ENCODE measurements at regions not wholly inside any gene's neighbourhood (a gene's known extent, or its start where the extent isn't known, plus 50 kb on each side); places are given as distances from the start of the nearest gene placed in this dataset.
A peak's percentile ranks its signal among the peaks of the same experiment; 100 is the strongest.

GRCh38 chr13:29954082-29955028 lies 103.9 kb upstream of the UBL3 start:
- Histone ChIP-seq H3K27ac (no peak overlapping the region), H3K27me3 (no peaks in the 10 kb centered on the region), H3K9me3 (replicated peaks) (no peaks in the 10 kb centered on the region; the same call in 1 of the 2 replicates), H3K4me1 (peaks cover 8% of the 10 kb centered on the region), H3K4me3 (no peak overlapping the region), H3K36me3 (no peaks in the 10 kb centered on the region)
- no peak for DNase-seq

- H3K4me1 ChIP-seq: peaks cover 8% of the 10 kb centered on the region
- no peaks in the 10 kb centered on the region for H3K36me3 ChIP-seq
- no peaks in the 10 kb centered on the region for H3K27me3 ChIP-seq
- DNase-seq: no peak
- no peaks in the 10 kb centered on the region; the same call in 1 of the 2 replicates for H3K9me3 ChIP-seq (replicated peaks)
- H3K4me3 ChIP-seq: no peak overlapping the region
- H3K27ac ChIP-seq: no peak overlapping the region
These were observed 103.1 kb upstream of the UBL3 start for GRCh38 chr13:29953542-29953941.

- DNase-seq: no peak
- H3K27ac ChIP-seq: no peak overlapping the region
- H3K36me3 ChIP-seq: no peaks in the 10 kb centered on the region
These were observed 101.8 kb upstream of the UBL3 start for GRCh38 chr13:29952245-29952644.

GRCh38 chr13:29948791-29949190 lies 98.4 kb upstream of the UBL3 start:
- H3K4me3 ChIP-seq: no peak overlapping the region
- no peaks in the 10 kb centered on the region for H3K27me3 ChIP-seq
- no peaks in the 10 kb centered on the region for H3K4me1 ChIP-seq
- H3K36me3 ChIP-seq: no peaks in the 10 kb centered on the region
- no peak overlapping the region for H3K27ac ChIP-seq
- H3K9me3 ChIP-seq (replicated peaks): no peaks in the 10 kb centered on the region; the same call in 1 of the 2 replicates
- DNase-seq: no peak

More at GRCh38 chr13:29952245-29952644, 101.8 kb upstream of the UBL3 start:
- no peaks in the 10 kb centered on the region; the same call in 1 of the 2 replicates for H3K9me3 ChIP-seq (replicated peaks)
- no peak overlapping the region for H3K4me3 ChIP-seq
- no peaks in the 10 kb centered on the region for H3K27me3 ChIP-seq
- H3K4me1 ChIP-seq: peaks cover 3% of the 10 kb centered on the region

DNA sequence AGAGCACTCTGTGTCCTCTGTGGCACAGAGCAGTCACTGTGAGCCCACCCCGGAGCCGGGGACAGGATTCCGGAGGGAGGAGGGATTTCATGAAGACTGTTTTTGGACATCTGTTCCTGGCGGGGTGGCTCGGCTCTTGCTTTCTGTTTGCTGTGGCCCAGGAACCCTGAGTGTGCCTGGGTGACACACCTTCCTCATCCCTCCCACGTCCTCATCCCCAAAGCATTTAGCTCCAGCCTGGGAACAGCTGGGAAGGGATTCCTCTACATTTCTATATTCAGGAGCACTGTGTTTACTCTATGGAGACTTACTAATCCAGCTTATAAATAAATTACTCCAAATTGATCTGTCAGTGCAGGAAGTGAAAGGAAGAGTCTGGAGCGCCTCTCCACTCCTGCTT lies 97.8 kb upstream of the UBL3 start:
- Histone ChIP-seq H3K36me3 (no peaks in the 10 kb centered on the region), H3K4me3 (no peak overlapping the region), H3K9me3 (replicated peaks) (no peaks in the 10 kb centered on the region; the same call in 1 of the 2 replicates), H3K27me3 (no peaks in the 10 kb centered on the region), H3K27ac (no peak overlapping the region), H3K4me1 (no peaks in the 10 kb centered on the region)
- DNase-seq: peak in 1 of 2 experiments; percentile 30

DNA sequence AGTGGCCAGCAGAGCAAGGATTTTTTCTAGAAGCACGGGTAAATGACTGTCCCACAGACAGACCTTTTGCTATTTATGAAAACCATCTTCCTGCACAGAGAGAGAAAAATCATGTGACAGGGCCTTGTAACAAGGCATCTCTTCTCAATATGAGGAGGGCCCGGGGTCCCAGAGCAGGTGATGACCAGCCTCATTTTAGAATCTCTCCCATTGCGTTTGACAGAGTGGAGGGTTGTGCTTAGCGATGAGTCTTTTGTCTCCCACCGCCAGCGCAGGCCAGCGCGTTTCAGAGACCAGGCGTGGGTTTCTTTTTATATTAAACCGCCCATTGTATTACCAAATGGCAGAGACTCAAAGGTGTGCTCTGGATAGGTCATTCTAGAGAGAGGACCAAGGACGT lies 97.4 kb upstream of the UBL3 start:
- Histone ChIP-seq H3K36me3 (no peaks in the 10 kb centered on the region), H3K27ac (no peak overlapping the region), H3K27me3 (no peaks in the 10 kb centered on the region), H3K4me3 (no peak overlapping the region), H3K4me1 (no peaks in the 10 kb centered on the region), H3K9me3 (replicated peaks) (no peaks in the 10 kb centered on the region; the same call in 1 of the 2 replicates)
- no peak for DNase-seq

DNA sequence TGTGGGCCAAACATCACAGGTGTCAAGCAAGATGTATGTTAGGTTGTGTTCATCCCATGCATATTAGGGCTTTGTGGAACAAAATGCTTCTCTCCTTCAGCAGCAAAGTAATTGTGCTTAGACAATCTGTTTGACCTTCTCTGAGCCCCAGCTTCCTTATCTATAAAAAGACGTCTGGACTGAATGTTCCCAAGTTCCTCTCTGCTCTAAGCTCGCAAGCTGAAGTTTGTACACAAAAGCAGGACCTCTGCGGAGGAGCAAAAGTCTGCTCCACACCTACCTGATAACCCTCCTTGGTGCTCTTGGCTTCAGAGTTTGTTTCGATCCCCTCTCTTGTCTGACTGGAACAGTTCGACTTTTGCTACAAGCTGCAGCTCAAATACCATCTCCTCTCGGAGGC lies 95.7 kb upstream of the UBL3 start:
- H3K27me3 ChIP-seq: no peaks in the 10 kb centered on the region
- no peak for DNase-seq
- H3K4me1 ChIP-seq: no peaks in the 10 kb centered on the region
- H3K36me3 ChIP-seq: no peaks in the 10 kb centered on the region
- no peak overlapping the region for H3K27ac ChIP-seq
- no peaks in the 10 kb centered on the region for H3K9me3 ChIP-seq (replicated peaks)
- H3K4me3 ChIP-seq: no peak overlapping the region

DNA sequence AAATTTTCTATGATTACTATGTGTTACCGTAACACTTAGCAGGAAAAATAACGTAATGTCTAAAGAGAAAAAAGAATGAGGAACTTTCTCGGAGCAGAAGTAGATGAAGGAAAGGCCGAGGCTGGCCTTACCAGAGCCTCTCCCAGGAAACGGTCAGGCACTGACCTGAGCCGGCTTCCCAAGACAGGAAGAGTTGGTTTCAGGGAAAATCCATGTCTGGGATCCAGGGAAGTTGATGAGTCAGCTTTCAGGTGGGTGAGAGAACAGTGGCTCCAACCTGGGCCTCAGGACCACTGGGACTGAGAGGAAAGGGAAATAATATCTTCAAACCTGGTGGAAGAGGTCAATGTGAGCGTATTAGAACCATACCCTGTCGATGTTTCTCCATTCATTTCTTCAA lies 93.3 kb upstream of the UBL3 start:
- Histone ChIP-seq H3K4me1 (no peaks in the 10 kb centered on the region), H3K36me3 (no peaks in the 10 kb centered on the region), H3K4me3 (no peak overlapping the region), H3K27ac (no peak overlapping the region), H3K9me3 (replicated peaks) (no peaks in the 10 kb centered on the region), H3K27me3 (peaks cover 2% of the 10 kb centered on the region)
- DNase-seq: no peak

DNA sequence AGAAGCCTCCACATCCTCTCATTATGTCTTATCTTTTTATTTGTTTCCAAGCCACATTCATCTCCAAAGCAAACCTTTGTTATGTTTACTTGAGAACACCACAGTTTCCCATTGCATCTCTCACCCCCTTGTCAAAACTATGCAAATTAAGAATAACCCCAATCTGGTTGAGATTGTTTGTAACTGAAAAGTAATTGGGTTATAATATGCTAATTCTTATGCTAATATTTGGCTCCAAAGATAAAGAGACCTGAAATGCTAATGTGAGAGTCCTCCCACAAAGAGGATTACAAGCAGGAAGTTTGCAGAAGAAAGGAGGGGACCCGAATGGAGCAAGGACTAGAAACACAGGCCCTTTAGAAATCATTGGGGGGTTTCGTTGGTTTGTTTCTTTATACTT lies 92.9 kb upstream of the UBL3 start:
- no peaks in the 10 kb centered on the region for H3K9me3 ChIP-seq (replicated peaks)
- DNase-seq: no peak
- peaks cover 6% of the 10 kb centered on the region for H3K27me3 ChIP-seq
- no peak overlapping the region for H3K4me3 ChIP-seq
- no peak overlapping the region for H3K27ac ChIP-seq
- no peaks in the 10 kb centered on the region for H3K36me3 ChIP-seq
- H3K4me1 ChIP-seq: no peaks in the 10 kb centered on the region

GRCh38 chr13:29940715-29941114 lies 90.3 kb upstream of the UBL3 start:
- H3K36me3 ChIP-seq: no peaks in the 10 kb centered on the region
- H3K27ac ChIP-seq: no peak overlapping the region
- H3K4me1 ChIP-seq: no peaks in the 10 kb centered on the region
- peaks cover 18% of the 10 kb centered on the region for H3K27me3 ChIP-seq
- no peaks in the 10 kb centered on the region for H3K9me3 ChIP-seq (replicated peaks)
- DNase-seq: no peak
- H3K4me3 ChIP-seq: no peak overlapping the region

DNA sequence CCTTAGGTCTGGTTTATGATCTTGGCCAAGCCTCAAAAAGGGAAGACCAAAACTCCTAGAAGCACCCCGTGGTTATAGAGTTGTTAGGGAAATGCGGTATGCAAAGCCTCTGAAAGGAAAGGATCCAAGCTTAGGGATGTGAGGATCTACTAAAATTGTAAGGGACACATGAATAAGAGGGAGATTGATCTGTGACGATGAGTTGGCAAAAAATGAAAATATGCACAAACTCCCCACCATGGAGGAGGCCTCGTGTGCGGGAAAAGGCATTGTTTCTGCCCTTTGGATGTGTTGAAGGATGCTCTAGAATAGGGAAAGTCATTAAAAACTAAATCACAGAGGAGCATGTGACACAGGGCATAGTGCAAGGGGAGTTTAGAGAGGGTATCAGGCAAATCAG lies 88.7 kb upstream of the UBL3 start:
- H3K4me1 ChIP-seq: no peaks in the 10 kb centered on the region
- H3K36me3 ChIP-seq: no peaks in the 10 kb centered on the region

GRCh38 chr13:29937841-29938240 lies 87.4 kb upstream of the UBL3 start:
- Histone ChIP-seq H3K27me3 (peaks cover 18% of the 10 kb centered on the region), H3K4me1 (no peaks in the 10 kb centered on the region), H3K27ac (no peak overlapping the region), H3K4me3 (no peak overlapping the region), H3K9me3 (replicated peaks) (no peaks in the 10 kb centered on the region), H3K36me3 (no peaks in the 10 kb centered on the region)
- no peak for DNase-seq

More for the DNA sequence above, 88.7 kb upstream of the UBL3 start:
- Histone ChIP-seq H3K4me3 (no peak overlapping the region), H3K27ac (no peak overlapping the region), H3K27me3 (peaks cover 18% of the 10 kb centered on the region), H3K9me3 (replicated peaks) (no peaks in the 10 kb centered on the region)
- no peak for DNase-seq

DNA sequence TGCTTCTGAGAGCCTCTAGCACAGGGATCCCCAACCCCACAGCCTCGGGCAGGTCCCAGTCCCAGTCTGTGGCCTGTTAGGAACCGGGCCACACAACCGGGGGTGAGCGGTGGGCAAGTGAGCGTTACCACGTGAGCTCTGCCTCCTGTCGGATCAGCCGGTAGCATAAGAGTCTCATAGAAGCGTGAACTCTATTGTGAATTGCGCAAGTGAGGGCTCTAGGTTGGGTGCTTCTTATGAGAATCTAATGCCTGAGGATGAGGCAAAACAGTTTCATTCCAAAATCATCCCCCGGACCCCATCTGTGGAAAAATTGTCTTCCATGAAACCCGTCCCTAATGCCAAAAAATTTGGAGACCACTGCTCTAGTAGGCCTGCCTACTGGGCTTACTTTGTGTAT lies 87.0 kb upstream of the UBL3 start:
- Histone ChIP-seq H3K9me3 (replicated peaks) (no peaks in the 10 kb centered on the region), H3K4me3 (no peak overlapping the region), H3K27ac (no peak overlapping the region), H3K4me1 (no peaks in the 10 kb centered on the region), H3K36me3 (no peaks in the 10 kb centered on the region), H3K27me3 (peaks cover 18% of the 10 kb centered on the region)
- no peak for DNase-seq

GRCh38 chr13:29936956-29937355 lies 86.5 kb upstream of the UBL3 start:
- no peak overlapping the region for H3K4me3 ChIP-seq
- H3K36me3 ChIP-seq: no peaks in the 10 kb centered on the region
- DNase-seq: no peak

DNA sequence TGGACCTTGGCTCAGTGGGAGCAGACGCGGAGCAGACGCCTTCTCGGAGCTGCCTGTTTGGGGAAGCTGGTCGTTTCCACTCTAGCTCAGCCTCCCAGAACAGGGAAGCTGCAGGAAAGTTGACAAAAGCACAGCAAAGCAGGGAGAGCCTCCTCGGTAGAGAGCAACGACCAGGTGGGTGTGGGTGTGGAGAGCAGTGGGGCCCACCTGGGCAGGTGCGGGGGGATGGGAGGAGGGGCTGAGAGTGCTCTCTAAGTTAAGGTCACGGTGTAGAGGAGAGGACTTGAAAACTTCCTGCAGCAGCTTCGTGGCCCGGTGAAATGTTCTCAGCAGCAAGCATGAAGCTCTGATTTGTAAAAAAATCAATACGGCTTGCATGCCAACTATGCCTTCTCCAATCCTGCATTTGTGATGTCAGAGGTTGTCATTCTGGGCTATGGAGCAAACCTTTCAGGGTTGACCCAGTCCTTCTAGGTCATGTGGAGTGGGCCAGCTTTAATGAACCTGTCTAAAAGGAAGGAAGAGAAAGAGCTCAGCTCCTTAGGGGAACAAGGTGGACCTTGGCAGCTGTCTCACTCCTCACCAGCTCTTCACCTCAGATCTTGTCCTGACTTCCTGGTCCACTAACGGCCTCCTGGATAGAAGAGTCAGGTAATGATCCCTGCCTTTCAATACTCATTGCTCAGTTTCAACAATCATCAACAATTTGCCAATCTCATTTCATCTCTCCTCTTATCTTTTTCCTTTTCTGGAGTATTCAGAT lies 85.8 kb upstream of the UBL3 start:
- Histone ChIP-seq H3K9me3 (replicated peaks) (no peaks in the 10 kb centered on the region), H3K27me3 (peaks cover 18% of the 10 kb centered on the region), H3K4me1 (no peaks in the 10 kb centered on the region), H3K4me3 (no peak overlapping the region), H3K27ac (no peak overlapping the region), H3K36me3 (no peaks in the 10 kb centered on the region)
- DNase-seq: no peak

More at GRCh38 chr13:29936956-29937355, 86.5 kb upstream of the UBL3 start:
- no peak overlapping the region for H3K27ac ChIP-seq
- peaks cover 18% of the 10 kb centered on the region for H3K27me3 ChIP-seq
- H3K4me1 ChIP-seq: no peaks in the 10 kb centered on the region
- no peaks in the 10 kb centered on the region for H3K9me3 ChIP-seq (replicated peaks)

Data from SJCRH30 (cell line).